ENCODE measurements at regions not wholly inside any gene's neighbourhood (a gene's known extent, or its start where the extent isn't known, plus 50 kb on each side); places are given as distances from the start of the nearest gene placed in this dataset.

- no peak for TF ChIP-seq ZBTB43 (CRISPR knock-in tag; IDR thresholded peaks at IDR 0.05)
- no peak for TF ChIP-seq ATF1 (CRISPR knock-in tag; IDR thresholded peaks at IDR 0.05)
- TF ChIP-seq SMAD3 (CRISPR knock-in tag; IDR thresholded peaks at IDR 0.05; ENCODE audit: borderline replicate concordance): no peak
- TF ChIP-seq, protein P1, sequence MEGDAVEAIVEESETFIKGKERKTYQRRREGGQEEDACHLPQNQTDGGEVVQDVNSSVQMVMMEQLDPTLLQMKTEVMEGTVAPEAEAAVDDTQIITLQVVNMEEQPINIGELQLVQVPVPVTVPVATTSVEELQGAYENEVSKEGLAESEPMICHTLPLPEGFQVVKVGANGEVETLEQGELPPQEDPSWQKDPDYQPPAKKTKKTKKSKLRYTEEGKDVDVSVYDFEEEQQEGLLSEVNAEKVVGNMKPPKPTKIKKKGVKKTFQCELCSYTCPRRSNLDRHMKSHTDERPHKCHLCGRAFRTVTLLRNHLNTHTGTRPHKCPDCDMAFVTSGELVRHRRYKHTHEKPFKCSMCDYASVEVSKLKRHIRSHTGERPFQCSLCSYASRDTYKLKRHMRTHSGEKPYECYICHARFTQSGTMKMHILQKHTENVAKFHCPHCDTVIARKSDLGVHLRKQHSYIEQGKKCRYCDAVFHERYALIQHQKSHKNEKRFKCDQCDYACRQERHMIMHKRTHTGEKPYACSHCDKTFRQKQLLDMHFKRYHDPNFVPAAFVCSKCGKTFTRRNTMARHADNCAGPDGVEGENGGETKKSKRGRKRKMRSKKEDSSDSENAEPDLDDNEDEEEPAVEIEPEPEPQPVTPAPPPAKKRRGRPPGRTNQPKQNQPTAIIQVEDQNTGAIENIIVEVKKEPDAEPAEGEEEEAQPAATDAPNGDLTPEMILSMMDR (IDR thresholded peaks at IDR 0.05): no peak
Observed at GRCh38 chr10:45219416-45219815, 96.0 kb downstream of the OR13A1 start.
